Right atrium auricular region (tissue), 2 donors: ENCODE measurements at regions not wholly inside any gene's neighbourhood (a gene's known extent, or its start where the extent isn't known, plus 50 kb on each side); places are given as distances from the start of the nearest gene placed in this dataset.

ENCODE experiments used
- DNase-seq: peaks from one replicate; pipeline ENCODE4 v3.0.0-alpha.2; 2019; ENCODE audit warnings: low spot score
- H3K27ac ChIP-seq, 2 donors: fragments of 200-600 bp; sonication (generic); 1 replicate in 1 of 2; 2 replicates in 1 of 2; pipeline ENCODE4 v1.5.1; 2016 to 2019
- H3K27me3 ChIP-seq, 2 donors: fragments of 200-600 bp; sonication (generic); one replicate each; pipeline versions ENCODE4 v1.5.1 to v1.6.0; 2017 to 2019
- H3K36me3 ChIP-seq: fragments of 200-600 bp; sonication (generic); one replicate; pipeline ENCODE4 v1.5.1; 2016
- H3K4me1 ChIP-seq, 2 donors: fragments of 200-600 bp; sonication (generic); one replicate each; pipeline versions ENCODE4 v1.5.1 to v1.6.0; 2017 to 2019
- H3K4me3 ChIP-seq, 2 donors: fragments of 200-600 bp; sonication (generic); 1 replicate in 1 of 2; 2 replicates in 1 of 2; pipeline ENCODE4 v1.5.1; 2017 to 2019; ENCODE audit warnings: mild to moderate bottlenecking in 1 of 2, moderate library complexity in 1 of 2
- H3K9me3 ChIP-seq, 2 donors: fragments of 200-600 bp; sonication (generic); one replicate each; pipeline ENCODE4 v1.5.1; 2019
- TF ChIP-seq, protein P1 (sequence below), 2 donors: fragments of 200-600 bp; sonication (generic); IDR thresholded peaks; one replicate each; pipeline ENCODE4 v1.5.1; 2019; ENCODE audit warnings: antibody characterized with exemption in 2 of 2

DNA sequence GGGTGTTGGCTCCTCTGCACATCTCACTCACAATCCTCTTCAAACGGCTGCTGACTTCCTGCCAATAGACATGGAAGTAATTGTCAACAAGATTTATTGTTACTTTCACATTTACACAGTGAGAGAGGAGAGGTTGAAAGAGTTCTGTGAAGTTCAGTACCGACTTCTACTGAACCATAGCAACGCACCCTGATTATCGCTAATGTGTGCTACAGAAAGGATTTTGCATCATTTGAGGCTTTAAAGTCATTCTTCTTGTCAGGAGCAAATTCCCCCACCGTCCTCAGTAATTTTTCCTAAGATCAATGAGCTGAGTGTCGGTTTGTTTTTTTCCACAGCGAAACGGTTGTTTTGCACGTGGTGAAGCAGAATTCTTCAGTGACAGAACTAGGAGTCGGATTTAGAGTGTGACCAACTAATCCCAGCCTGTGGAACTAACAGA lies 361.0 kb downstream of the ADGRL2 start:
- TF ChIP-seq, protein P1, sequence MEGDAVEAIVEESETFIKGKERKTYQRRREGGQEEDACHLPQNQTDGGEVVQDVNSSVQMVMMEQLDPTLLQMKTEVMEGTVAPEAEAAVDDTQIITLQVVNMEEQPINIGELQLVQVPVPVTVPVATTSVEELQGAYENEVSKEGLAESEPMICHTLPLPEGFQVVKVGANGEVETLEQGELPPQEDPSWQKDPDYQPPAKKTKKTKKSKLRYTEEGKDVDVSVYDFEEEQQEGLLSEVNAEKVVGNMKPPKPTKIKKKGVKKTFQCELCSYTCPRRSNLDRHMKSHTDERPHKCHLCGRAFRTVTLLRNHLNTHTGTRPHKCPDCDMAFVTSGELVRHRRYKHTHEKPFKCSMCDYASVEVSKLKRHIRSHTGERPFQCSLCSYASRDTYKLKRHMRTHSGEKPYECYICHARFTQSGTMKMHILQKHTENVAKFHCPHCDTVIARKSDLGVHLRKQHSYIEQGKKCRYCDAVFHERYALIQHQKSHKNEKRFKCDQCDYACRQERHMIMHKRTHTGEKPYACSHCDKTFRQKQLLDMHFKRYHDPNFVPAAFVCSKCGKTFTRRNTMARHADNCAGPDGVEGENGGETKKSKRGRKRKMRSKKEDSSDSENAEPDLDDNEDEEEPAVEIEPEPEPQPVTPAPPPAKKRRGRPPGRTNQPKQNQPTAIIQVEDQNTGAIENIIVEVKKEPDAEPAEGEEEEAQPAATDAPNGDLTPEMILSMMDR (IDR thresholded peaks at IDR 0.05), result no peak
- no peak overlapping the region for H3K27ac ChIP-seq

DNA sequence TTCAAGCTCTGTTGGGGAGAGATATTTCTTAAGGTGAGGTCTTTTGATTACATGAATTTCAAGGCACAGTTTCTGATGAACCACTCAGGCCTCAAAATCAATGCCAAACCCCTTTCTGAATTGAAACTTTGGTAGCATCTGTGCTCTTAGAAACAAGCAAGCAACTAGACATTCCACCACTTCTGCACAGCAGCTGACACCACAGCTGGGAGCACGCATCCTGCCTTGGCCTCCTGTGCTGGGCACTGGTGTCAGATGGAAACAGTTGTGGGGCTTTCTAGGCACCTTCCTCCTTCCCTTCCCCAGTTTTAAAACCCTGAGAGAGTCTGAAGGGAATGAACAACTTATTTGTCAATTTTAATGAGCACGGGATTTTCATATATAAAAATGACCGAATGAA lies 360.2 kb downstream of the ADGRL2 start:
- Histone ChIP-seq H3K36me3 (no peaks in the 10 kb centered on the region), H3K4me3 (no peak overlapping the region), H3K27ac (no peak overlapping the region), H3K9me3 (no peaks in the 10 kb centered on the region), H3K4me1 (no peaks in the 10 kb centered on the region), H3K27me3 (no peaks in the 10 kb centered on the region)
- TF ChIP-seq, protein P1 (IDR thresholded peaks at IDR 0.05), result no peak
- no peak for DNase-seq

More for the DNA sequence above, 361.0 kb downstream of the ADGRL2 start:
- Histone ChIP-seq H3K36me3 (no peaks in the 10 kb centered on the region), H3K4me3 (no peak overlapping the region), H3K4me1 (no peaks in the 10 kb centered on the region), H3K27me3 (no peaks in the 10 kb centered on the region), H3K9me3 (no peaks in the 10 kb centered on the region)
- no peak for DNase-seq

DNA sequence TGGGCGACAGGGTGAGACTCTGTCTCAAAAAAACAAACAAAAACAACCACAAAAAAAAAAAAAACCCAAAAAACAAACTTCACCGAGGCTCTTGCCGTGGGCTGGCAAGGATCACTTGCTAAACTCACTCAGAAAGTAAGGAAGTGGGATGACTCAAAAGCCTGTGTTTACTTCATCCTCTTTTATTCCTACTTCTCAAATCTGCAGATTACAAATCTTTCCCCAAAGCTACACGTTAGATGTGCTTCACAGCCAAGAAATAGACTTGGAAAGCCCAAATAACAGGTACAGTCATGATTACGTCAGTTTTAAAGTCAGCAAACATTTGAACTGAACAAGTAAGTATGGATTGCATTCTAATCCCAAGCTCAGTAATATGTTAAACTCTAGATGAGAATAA lies 359.3 kb downstream of the ADGRL2 start:
- H3K4me3 ChIP-seq, result no peak overlapping the region
- H3K27me3 ChIP-seq, result no peaks in the 10 kb centered on the region
- no peak for DNase-seq
- no peaks in the 10 kb centered on the region for H3K36me3 ChIP-seq
- TF ChIP-seq, protein P1 (IDR thresholded peaks at IDR 0.05), result no peak
- H3K9me3 ChIP-seq, result no peaks in the 10 kb centered on the region
- H3K27ac ChIP-seq, result no peak overlapping the region
- no peaks in the 10 kb centered on the region for H3K4me1 ChIP-seq

DNA sequence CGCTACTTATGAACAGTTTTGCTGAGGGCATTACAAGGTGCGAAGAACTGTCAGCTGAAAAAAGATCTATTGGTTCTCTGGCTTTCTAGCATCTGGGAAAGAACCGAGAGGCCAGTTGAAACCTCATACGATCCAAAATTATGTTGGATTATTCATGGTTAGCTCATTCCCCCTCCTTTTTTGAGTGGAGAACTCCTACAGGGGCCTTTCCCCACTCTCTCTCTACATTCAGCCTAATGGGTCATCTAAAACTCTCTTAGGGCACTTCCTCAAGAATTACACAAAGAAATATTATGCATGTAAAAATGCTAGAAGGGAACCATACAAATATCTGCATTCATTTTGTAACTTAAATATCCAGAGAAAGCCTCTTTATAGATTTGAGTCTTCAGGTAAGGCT lies 358.2 kb downstream of the ADGRL2 start:
- H3K9me3 ChIP-seq, result no peaks in the 10 kb centered on the region
- TF ChIP-seq, protein P1 (IDR thresholded peaks at IDR 0.05), result no peak
- no peak overlapping the region for H3K4me3 ChIP-seq

DNA sequence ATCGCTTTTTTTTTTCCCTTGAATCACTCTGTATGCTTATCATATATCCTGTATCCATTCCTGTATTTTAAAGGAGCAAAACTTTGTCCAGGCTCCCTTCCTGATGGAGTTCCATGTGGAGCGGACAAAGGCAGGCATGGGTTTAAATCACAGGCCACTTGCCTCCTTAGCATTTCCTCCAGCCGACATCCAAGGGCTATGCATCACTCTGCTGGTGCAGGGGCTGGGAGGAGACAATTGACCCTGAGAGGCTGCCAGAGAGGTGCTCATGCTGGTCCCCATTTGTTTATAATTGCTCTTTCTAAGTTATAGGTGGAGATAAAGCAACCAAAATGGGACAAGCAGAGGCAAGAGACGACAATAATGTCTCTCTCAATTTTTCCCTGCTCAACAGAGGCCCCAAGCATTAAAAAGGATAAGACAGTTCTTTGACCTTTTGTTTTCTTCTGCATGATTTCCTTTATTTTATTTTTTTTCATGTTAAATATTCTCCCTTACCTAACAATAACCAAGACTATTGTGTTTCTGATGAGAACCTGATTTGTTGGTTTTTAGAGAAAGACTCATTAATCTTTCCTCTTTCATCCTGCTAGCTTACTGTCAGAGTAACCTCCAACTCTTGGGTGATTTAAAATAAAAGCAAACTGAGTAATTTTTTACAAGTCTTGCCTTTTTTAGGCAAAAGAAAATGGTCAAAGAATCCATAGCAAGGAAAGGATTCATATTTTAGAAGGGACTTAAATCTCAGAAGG lies 353.7 kb downstream of the ADGRL2 start:
- Histone ChIP-seq H3K27ac (no peak overlapping the region), H3K36me3 (no peaks in the 10 kb centered on the region), H3K9me3 (no peaks in the 10 kb centered on the region), H3K4me1 (no peaks in the 10 kb centered on the region), H3K4me3 (no peak overlapping the region), H3K27me3 (no peaks in the 10 kb centered on the region)
- no peak for DNase-seq
- TF ChIP-seq, protein P1 (IDR thresholded peaks at IDR 0.05), result no peak

More for the DNA sequence above, 358.2 kb downstream of the ADGRL2 start:
- no peaks in the 10 kb centered on the region for H3K27me3 ChIP-seq
- no peak overlapping the region for H3K27ac ChIP-seq
- no peaks in the 10 kb centered on the region for H3K36me3 ChIP-seq
- DNase-seq, result no peak
- H3K4me1 ChIP-seq, result no peaks in the 10 kb centered on the region

DNA sequence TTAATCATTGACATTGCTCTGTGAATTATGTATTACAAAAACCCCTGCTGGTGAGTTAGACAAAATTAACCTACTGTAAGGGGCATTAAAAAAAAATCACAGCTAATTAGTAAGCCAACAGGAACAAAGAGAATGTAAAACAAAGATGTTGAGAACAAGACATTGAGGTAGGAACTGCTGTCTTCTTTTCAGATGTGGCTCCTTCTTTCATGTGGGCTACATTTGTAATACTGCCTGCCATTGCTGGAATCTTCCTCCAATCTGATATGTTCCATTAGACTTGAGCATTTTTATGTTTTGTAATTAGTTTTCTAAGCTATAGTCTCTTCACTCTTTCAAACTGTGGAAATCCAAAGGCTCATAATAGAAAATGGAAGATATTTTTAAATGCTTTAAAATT lies 353.0 kb downstream of the ADGRL2 start:
- Histone ChIP-seq H3K9me3 (no peaks in the 10 kb centered on the region), H3K36me3 (no peaks in the 10 kb centered on the region), H3K27ac (no peak overlapping the region), H3K4me1 (no peaks in the 10 kb centered on the region), H3K27me3 (no peaks in the 10 kb centered on the region), H3K4me3 (no peak overlapping the region)
- DNase-seq, result no peak
- TF ChIP-seq, protein P1 (IDR thresholded peaks at IDR 0.05), result no peak
